Neural cell (in vitro differentiated cells): ENCODE measurements at regions not wholly inside any gene's neighbourhood (a gene's known extent, or its start where the extent isn't known, plus 50 kb on each side); places are given as distances from the start of the nearest gene placed in this dataset.

Experiments
- CTCF ChIP-seq: fragments of 450-650 bp; IDR thresholded peaks from 2 replicates; pipeline ENCODE4 v1.5.1; 2014; ENCODE audit warnings: antibody characterized with exemption, mild to moderate bottlenecking, moderate library complexity; ENCODE audit not compliant: poor library complexity, severe bottlenecking
- EZH2 ChIP-seq: fragments of 200-600, 300-800 bp; shearing (Covaris generic), sonication (generic); IDR thresholded peaks from 2 replicates; pipeline ENCODE4 v1.6.1; 2014; ENCODE audit warnings: antibody characterized with exemption, low read length, borderline replicate concordance, mild to moderate bottlenecking; ENCODE audit not compliant: insufficient read depth, poor library complexity, severe bottlenecking
- MXI1 ChIP-seq: fragments of 450-650 bp; conservative IDR thresholded peaks from 2 replicates; pipeline ENCODE4 v1.6.1; 2014; ENCODE audit warnings: antibody characterized with exemption, mild to moderate bottlenecking; ENCODE audit not compliant: poor library complexity, severe bottlenecking

DNA sequence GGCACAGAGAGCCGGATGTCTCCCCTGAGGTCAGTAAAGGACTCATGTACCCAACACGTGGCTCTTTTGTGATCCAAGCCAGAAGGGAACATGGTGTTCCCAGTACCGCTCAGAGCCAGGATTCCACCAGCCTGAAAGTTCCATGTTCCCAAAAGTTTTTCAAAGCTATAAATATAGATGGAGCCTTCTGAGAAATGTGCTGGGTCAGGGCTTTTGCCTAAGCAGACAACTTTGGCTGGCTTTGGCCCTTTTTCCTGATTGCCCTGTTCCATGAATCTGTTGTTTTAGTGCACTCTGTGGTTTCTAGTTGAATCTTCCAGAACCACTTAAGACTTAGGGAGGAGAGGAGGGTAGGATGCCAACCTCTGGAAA is 128.5 kb upstream of the HS3ST2 start:
- TF ChIP-seq CTCF (no peak), EZH2 (no peak), MXI1 (no peak)
